A673 (cell line): ENCODE measurements at regions not wholly inside any gene's neighbourhood (a gene's known extent, or its start where the extent isn't known, plus 50 kb on each side); places are given as distances from the start of the nearest gene placed in this dataset.

ENCODE experiments used
- EZH2 ChIP-seq: fragments of 200-600 bp; sonication (generic); IDR thresholded peaks from 2 replicates; pipeline ENCODE4 v1.6.1; 2017; ENCODE audit warnings: borderline replicate concordance, low read depth, mild to moderate bottlenecking, mixed read lengths, antibody characterized with exemption, low read length; ENCODE audit not compliant: poor library complexity, severe bottlenecking
- TF ChIP-seq, protein P1 (sequence below): fragments of 300-800, 200-600 bp; sonication (generic); conservative IDR thresholded peaks from 2 replicates; pipeline ENCODE4 v1.5.1; 2017; ENCODE audit warnings: low read depth, mild to moderate bottlenecking, antibody characterized with exemption, low read length, moderate library complexity, mixed read lengths

DNA sequence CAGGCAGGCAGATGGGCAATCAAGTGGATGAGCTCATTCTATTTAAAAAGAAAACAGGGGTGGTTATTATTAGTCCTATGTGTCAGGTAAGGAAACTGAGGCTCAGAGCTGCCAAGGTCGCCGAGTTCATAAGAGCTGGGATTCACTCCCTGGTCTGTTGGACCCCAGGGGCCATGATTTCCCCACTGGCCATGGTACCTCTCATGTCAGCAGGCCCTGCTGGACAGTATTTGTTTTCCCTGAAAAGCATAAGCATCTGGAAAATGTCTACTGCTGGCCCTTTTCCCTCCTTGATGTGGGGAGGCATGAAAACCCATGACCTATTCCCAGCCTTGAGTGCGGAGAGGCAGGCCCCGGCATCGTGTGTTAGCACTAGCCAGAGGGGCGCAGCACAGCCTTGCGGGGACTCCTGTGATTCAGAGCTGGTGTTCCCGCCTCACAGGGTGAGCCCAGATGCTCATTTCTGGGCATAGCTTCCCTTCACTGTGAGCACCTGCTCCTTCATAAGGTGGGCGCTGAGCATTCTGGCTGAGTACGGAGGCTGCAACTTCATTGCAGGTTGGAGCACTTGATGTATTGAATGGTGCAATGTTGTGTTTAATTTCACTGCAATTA is 617.5 kb downstream of the PTPRU start:
- TF ChIP-seq, protein P1, sequence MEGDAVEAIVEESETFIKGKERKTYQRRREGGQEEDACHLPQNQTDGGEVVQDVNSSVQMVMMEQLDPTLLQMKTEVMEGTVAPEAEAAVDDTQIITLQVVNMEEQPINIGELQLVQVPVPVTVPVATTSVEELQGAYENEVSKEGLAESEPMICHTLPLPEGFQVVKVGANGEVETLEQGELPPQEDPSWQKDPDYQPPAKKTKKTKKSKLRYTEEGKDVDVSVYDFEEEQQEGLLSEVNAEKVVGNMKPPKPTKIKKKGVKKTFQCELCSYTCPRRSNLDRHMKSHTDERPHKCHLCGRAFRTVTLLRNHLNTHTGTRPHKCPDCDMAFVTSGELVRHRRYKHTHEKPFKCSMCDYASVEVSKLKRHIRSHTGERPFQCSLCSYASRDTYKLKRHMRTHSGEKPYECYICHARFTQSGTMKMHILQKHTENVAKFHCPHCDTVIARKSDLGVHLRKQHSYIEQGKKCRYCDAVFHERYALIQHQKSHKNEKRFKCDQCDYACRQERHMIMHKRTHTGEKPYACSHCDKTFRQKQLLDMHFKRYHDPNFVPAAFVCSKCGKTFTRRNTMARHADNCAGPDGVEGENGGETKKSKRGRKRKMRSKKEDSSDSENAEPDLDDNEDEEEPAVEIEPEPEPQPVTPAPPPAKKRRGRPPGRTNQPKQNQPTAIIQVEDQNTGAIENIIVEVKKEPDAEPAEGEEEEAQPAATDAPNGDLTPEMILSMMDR = no peak
- TF ChIP-seq EZH2 = no peak
